Activated CD8-positive, alpha-beta T cell treated with anti-CD3 and anti-CD28 coated beads for 36 hours (primary cell): ENCODE measurements at regions not wholly inside any gene's neighbourhood (a gene's known extent, or its start where the extent isn't known, plus 50 kb on each side); places are given as distances from the start of the nearest gene placed in this dataset.

Source experiments
- ATAC-seq: fragments of 200-7000 bp; cut with Tn5 transposase; one replicate; pipeline ENCODE4 v1.10.0; 2021; ENCODE audit warnings: mild to moderate bottlenecking, moderate library complexity
- CTCF ChIA-PET: fragments of 350-600 bp; sonication (Branson Sonifier 250); formaldehyde crosslinking; loops from one replicate; lab custom pipeline; 2021; ENCODE audit warnings: antibody characterized with exemption; lab: Charles Lee
- POLR2A ChIA-PET: fragments of 350-600 bp; sonication (Branson Sonifier 250); formaldehyde crosslinking; loops from one replicate; lab custom pipeline; 2021; ENCODE audit warnings: antibody characterized with exemption; lab: Charles Lee
- DNase-seq: peaks from one replicate; pipeline ENCODE4 v3.0.0-alpha.2; 2020
- H3K27ac Mint-ChIP-seq: one replicate; pipeline ENCODE4 v1.8.0; 2021; ENCODE audit warnings: mild to moderate bottlenecking, mixed read lengths
- H3K27me3 Mint-ChIP-seq: one replicate; pipeline ENCODE4 v1.8.0; 2021; ENCODE audit warnings: mixed read lengths
- H3K36me3 Mint-ChIP-seq: one replicate; pipeline ENCODE4 v1.8.0; 2021; ENCODE audit warnings: low read depth, mixed read lengths
- H3K4me1 Mint-ChIP-seq: one replicate; pipeline ENCODE4 v1.8.0; 2021; ENCODE audit warnings: low read depth, mixed read lengths
- H3K4me3 Mint-ChIP-seq: one replicate; pipeline ENCODE4 v1.8.0; 2021; ENCODE audit warnings: mild to moderate bottlenecking, moderate library complexity, mixed read lengths
- H3K9me3 Mint-ChIP-seq: one replicate; pipeline ENCODE4 v1.8.0; 2021; ENCODE audit warnings: mixed read lengths
- intact Hi-C: fragments of 100-400 bp; cut with micrococcal nuclease; formaldehyde crosslinking; loops from one replicate; pipeline ENCODE4 v1.10.0; 2022
- TF ChIP-seq, protein P1 (sequence below): fragments of 200-600 bp; IDR thresholded peaks from one replicate; pipeline ENCODE4 v1.8.0; 2022; ENCODE audit warnings: antibody characterized with exemption, mild to moderate bottlenecking

DNA sequence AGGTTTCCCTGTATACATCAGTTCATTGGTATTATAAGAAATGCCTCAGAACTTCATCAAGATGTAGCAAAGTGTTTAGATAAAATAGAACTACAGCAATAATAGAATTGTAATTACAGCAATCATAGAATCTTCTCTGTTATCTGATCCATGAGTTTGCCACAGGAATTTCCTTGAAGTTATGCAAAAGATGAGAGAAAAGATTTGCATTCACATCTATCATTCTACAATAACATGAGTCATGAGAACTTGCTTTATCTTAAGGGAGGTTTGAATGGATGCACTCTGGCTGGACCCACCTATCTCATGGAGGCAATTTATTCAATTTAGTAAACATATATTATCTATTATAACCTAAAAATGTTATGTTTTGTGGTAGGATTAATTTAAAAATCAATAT, 329.8 kb upstream of the EPHA7 start:
- Mint-ChIP-seq H3K27me3 (no peaks in the 10 kb centered on the region), H3K27ac (no peak overlapping the region), H3K9me3 (peaks cover 2% of the 10 kb centered on the region), H3K36me3 (no peaks in the 10 kb centered on the region), H3K4me1 (no peaks in the 10 kb centered on the region), H3K4me3 (no peak overlapping the region)
- no peak for ATAC-seq
- intact Hi-C loops = no loop called here
- TF ChIP-seq, protein P1, sequence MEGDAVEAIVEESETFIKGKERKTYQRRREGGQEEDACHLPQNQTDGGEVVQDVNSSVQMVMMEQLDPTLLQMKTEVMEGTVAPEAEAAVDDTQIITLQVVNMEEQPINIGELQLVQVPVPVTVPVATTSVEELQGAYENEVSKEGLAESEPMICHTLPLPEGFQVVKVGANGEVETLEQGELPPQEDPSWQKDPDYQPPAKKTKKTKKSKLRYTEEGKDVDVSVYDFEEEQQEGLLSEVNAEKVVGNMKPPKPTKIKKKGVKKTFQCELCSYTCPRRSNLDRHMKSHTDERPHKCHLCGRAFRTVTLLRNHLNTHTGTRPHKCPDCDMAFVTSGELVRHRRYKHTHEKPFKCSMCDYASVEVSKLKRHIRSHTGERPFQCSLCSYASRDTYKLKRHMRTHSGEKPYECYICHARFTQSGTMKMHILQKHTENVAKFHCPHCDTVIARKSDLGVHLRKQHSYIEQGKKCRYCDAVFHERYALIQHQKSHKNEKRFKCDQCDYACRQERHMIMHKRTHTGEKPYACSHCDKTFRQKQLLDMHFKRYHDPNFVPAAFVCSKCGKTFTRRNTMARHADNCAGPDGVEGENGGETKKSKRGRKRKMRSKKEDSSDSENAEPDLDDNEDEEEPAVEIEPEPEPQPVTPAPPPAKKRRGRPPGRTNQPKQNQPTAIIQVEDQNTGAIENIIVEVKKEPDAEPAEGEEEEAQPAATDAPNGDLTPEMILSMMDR = no peak
- CTCF ChIA-PET = no interaction called here
- DNase-seq = no peak
- POLR2A ChIA-PET = no interaction called here

DNA sequence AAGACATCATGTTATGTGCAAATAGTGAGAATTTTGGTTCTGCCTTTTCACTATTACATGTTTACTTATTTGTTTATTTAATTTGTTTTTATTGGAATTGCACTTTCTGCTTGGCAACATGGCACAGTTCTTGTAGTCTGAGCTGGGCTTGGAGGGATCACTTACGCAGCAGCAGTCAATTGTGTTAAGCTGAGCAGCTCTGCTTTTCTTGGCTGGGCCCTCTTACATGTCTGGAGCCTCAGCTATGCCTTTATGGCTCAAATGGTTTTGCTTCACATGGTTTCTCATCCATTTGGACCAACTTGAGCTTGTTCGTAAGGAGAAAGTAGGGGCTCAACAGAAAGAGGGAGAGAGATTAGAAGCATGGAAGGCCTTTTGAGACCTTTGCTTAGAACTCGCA, 327.5 kb upstream of the EPHA7 start:
- intact Hi-C loops = no loop called here
- no peak overlapping the region for H3K27ac Mint-ChIP-seq
- DNase-seq (no peak), ATAC-seq (no peak)
- H3K4me3 Mint-ChIP-seq = no peak overlapping the region
- peaks cover 4% of the 10 kb centered on the region for H3K9me3 Mint-ChIP-seq
- H3K27me3 Mint-ChIP-seq = no peaks in the 10 kb centered on the region
- H3K36me3 Mint-ChIP-seq = no peaks in the 10 kb centered on the region
- POLR2A ChIA-PET = no interaction called here
- TF ChIP-seq, protein P1 = no peak
- CTCF ChIA-PET = no interaction called here
- H3K4me1 Mint-ChIP-seq = no peaks in the 10 kb centered on the region

DNA sequence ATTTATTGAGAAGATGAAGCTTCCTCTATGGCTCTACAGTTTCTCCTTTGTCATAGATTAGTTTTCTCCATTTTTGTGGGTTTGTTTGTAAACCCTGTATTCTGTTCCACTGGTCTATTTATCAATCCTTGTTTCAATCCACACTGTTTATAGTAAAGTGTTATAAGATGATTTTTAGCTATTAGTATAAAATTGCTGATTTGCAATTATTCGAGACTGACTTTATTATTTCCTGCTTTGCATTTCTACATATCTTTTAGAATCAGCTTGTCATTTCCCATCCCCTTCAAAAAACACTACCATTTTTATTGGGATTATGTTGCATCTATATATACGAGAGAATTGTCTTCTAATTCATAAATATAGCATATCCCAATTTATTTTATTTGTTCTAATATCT, 325.9 kb upstream of the EPHA7 start:
- intact Hi-C loops = no loop called here

DNA sequence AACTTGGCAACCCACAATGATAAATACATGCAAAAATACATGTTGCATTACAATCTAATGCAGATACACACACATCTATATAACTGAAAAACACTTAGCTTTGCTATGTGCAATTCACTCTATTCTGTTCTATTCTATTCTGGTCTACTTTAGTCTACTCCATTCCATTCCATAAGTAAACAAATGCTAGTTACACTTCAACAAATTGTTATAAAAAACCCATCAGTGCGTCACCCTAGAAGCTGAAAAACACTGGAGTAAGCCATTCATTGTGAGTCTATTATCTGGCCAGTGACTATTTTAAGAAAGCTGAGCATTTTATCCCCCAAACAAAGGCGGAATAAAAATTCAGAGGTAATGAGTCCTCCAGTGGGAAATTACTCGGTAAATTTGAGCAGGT, 315.7 kb upstream of the EPHA7 start:
- no peak for DNase-seq
- ChIA-PET CTCF (no interaction called here), POLR2A (no interaction called here)
- intact Hi-C loops = no loop called here
- no peak overlapping the region for H3K4me3 Mint-ChIP-seq
- H3K9me3 Mint-ChIP-seq = peaks cover 5% of the 10 kb centered on the region
- H3K36me3 Mint-ChIP-seq = no peaks in the 10 kb centered on the region
- H3K27ac Mint-ChIP-seq = no peak overlapping the region
- H3K4me1 Mint-ChIP-seq = no peaks in the 10 kb centered on the region
- TF ChIP-seq, protein P1 = no peak
- no peak for ATAC-seq
- no peaks in the 10 kb centered on the region for H3K27me3 Mint-ChIP-seq

More for the DNA sequence above, 325.9 kb upstream of the EPHA7 start:
- Mint-ChIP-seq H3K27me3 (no peaks in the 10 kb centered on the region), H3K4me3 (no peak overlapping the region), H3K4me1 (no peaks in the 10 kb centered on the region), H3K27ac (no peak overlapping the region), H3K9me3 (peaks cover 7% of the 10 kb centered on the region), H3K36me3 (no peaks in the 10 kb centered on the region)
- ChIA-PET POLR2A (no interaction called here), CTCF (no interaction called here)
- TF ChIP-seq, protein P1 = no peak
- ATAC-seq (no peak), DNase-seq (no peak)

DNA sequence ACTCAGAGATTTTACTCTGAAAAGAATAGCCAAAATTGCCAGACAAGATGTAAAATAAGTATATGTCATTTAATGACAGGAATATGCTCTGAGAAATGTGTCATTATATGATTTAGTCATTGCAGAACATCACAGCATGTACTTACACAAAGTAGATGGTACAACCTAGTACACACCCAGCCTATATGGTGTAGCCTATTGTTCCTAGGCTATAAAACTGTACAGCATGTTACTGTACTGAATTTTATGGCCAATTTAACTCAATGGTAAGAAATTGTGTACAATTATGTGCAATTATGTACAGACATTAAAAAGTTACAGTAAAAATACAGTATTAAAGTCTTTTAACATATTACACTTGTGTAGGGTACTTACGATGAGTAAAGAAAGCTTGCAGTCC, 311.9 kb upstream of the EPHA7 start:
- intact Hi-C loops = no loop called here
- no peaks in the 10 kb centered on the region for H3K36me3 Mint-ChIP-seq
- no peaks in the 10 kb centered on the region for H3K4me1 Mint-ChIP-seq
- H3K27me3 Mint-ChIP-seq = no peaks in the 10 kb centered on the region
- no peak overlapping the region for H3K27ac Mint-ChIP-seq
- no peak for DNase-seq
- ChIA-PET CTCF (no interaction called here), POLR2A (no interaction called here)
- peaks cover 5% of the 10 kb centered on the region for H3K9me3 Mint-ChIP-seq
- H3K4me3 Mint-ChIP-seq = no peak overlapping the region
- TF ChIP-seq, protein P1 = no peak
- ATAC-seq = no peak
